ENCODE measurements at regions not wholly inside any gene's neighbourhood (a gene's known extent, or its start where the extent isn't known, plus 50 kb on each side); places are given as distances from the start of the nearest gene placed in this dataset.
"Not testable (repeated sequence)": the region's sequence is repeated elsewhere in the genome, so short reads cannot be mapped to it uniquely, and the experiment has no call there.

DNA sequence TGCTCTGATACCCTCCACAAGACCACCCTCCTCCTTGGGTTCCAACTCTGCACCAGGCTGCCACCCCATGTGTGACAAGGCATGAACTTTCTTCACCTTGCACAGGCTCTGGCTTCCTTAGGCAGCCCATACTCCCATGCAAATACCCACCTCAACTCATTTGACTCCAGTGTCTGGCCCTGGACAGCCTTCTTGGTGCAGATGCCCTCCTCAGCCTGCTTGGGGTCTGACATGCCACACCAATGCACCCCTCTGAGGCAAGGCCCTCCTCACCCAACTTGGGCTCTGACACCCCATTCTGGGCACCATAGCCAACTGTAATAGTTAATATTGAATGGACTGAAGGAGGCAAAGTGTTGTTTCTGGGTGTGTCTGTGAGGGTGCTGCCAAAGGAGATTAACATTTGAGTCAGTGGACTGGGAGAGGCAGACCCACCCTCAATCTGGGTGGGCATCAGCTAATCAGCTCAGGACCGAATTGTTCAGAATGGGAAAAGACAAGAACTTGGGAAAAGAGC is 115.0 kb upstream of the EPB41L4A start:
- DNase-seq (ENCODE audit: low spot score): no peak

DNA sequence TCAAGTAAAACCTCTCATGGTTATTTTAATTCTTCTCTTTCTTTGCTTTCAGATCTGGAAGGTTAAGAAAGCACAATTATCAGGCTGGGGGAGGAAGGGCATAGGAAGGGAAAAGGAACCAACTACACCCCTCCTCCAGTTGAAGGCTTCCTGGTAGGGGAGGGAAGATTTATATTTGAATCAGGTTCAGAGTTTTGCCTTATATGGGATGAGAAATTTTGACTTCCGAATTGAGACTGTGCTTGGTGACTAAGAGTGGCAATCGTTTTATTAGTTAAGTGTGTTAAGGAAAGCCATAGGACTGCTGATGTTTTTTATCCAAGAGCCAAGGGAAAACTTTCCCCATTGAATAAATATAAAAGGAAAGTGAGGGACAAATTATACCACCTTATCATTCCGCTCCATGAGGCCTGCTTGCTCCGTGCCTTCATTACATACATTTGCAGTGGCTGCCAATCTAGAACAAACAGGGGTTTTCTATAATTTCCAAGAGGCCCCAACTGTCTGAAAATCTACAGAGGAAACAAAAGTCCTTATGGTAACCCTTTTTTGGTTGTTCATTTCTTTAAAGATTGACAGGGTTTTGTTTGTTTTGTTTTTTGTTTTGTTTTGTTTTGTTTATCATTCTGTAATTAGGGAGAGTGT is 115.7 kb upstream of the EPB41L4A start:
- DNase-seq (ENCODE audit: low spot score): no peak

GRCh38 chr5:112535356-112535755 is 116.3 kb upstream of the EPB41L4A start:
- DNase-seq (ENCODE audit: low spot score): no peak

- DNase-seq (ENCODE audit: low spot score): not testable (repeated sequence)
Measured at GRCh38 chr5:112544558-112544957, 125.5 kb upstream of the EPB41L4A start.

GRCh38 chr5:112546946-112547592 is 128.0 kb upstream of the EPB41L4A start:
- DNase-seq (ENCODE audit: low spot score): no peak

GRCh38 chr5:112548246-112548881 is 129.3 kb upstream of the EPB41L4A start:
- peak; percentile 90 for DNase-seq (ENCODE audit: low spot score)

DNA sequence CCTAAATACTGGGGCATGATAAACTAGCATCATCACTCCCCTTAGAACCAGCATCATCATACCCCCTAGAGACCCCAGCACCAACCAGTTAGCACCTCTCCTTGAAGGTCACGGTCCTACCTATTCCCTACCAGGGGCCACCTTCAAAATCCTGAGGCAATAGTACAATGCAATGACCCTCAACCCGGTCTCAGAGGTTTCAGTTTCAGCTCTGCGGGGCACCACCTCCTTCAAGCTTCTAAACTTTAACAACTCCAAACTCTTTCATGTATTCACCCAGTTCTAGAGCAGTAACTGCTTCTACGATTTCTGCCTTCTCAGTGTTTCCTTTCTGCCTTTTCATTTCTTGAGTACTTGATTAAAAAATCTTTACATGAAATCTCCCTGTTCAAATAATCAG is 130.1 kb upstream of the EPB41L4A start:
- no peak for DNase-seq (ENCODE audit: low spot score)

DNA sequence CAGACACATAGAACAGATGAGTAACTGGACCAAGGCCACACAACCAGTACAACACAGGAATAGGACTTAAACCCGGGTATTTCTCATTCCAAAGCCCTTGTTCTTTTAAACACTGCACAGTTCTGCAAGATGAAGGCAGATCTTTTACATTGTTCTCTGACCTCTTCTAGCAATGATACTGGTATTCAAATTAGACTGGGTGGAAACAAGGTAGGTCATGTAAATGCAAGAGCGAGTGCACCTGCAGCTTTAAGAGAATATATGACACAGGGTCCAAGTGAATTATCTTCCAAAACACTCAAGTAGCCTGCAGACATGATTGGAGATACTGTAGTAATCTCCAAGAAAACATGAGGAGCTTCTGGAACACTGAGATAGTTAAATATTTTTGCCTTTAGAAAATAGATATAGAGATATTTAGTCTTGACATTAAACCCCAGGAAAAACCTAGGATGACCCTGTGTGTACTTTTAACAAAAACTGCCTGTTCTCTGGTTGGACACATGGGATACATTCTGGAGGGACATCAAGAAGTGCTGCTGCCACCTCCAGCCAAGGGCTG is 130.6 kb upstream of the EPB41L4A start:
- no peak for DNase-seq (ENCODE audit: low spot score)

DNA sequence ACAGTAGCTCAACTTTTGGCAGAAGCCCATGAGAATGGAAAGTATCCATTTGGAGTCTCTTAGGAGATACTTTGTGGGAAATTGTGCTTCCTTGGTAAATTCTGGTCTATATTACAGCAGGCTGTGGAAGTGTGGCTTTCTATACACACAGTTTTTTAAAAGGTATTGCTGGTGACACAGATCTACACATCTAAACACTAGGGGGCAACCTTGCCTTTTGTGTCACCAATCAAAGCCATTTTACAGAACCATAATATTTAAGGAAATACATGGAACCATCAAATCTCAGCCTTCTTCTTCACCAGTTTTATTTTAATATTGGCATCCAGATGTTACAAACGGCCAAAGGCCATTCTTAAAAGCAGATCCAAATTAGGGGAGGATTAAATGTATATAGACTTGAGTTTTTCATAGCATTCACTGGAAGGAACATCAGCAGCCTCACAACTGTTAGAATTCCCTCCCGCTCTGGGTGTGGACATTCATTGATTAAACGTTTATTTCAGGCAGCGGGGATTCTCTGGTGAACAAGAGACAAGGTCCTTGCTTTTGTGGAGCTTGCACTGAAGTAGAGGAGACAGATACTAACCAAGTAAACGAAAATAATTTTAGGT is 132.4 kb upstream of the EPB41L4A start:
- DNase-seq (ENCODE audit: low spot score): peak; percentile 45

- DNase-seq (ENCODE audit: low spot score): no peak
Measured at GRCh38 chr5:112552216-112552615, 133.1 kb upstream of the EPB41L4A start.

- DNase-seq (ENCODE audit: low spot score): no peak
Measured at GRCh38 chr5:112552791-112553190, 133.7 kb upstream of the EPB41L4A start.

GRCh38 chr5:112554101-112554977 is 135.3 kb upstream of the EPB41L4A start:
- no peak for DNase-seq (ENCODE audit: low spot score)

GRCh38 chr5:112555197-112555596 is 136.1 kb upstream of the EPB41L4A start:
- DNase-seq (ENCODE audit: low spot score): no peak

DNA sequence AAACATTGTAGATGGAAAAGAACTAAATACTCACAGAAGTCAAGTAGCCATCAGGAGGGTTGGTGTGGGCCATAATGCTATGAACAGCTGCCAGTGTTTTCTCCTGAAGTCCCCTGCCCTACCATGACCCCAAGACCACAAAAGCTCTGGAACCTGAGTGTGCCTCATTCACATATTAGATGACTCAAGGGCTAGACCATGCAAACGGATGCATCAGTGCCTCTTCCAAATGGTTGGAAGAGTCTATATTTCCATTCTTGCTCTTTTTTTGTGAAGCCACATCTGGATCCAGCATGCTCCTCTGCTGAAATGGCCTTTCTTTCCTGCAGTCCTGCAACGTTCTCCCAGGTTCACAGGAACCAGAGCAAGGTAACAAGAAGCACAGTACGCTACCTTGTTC is 136.6 kb upstream of the EPB41L4A start:
- DNase-seq (ENCODE audit: low spot score): no peak

- DNase-seq (ENCODE audit: low spot score): peak; percentile 18
Measured at GRCh38 chr5:112559501-112559900, 140.4 kb upstream of the EPB41L4A start.

DNA sequence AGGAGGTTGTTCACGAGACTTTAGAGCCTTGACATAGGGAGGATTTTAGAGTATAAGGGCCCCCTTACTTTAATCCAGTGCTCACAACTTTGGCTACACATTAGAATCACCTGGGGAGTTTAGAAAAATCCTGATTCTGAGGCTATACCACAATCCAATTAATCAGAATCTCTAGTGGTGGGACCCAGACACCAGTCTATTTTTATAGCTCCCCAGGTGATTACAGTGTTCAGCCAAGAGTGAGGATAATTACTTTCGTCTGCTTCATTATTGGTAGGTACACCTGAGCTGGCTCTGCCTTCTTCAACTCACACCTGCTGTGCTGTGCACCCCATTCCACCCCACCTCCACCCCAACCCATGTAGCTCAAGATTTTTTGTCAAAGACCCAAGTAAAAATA is 141.3 kb upstream of the EPB41L4A start:
- DNase-seq (ENCODE audit: low spot score): no peak

- DNase-seq (ENCODE audit: low spot score): no peak
Measured at GRCh38 chr5:112563169-112563826, 144.2 kb upstream of the EPB41L4A start.

DNA sequence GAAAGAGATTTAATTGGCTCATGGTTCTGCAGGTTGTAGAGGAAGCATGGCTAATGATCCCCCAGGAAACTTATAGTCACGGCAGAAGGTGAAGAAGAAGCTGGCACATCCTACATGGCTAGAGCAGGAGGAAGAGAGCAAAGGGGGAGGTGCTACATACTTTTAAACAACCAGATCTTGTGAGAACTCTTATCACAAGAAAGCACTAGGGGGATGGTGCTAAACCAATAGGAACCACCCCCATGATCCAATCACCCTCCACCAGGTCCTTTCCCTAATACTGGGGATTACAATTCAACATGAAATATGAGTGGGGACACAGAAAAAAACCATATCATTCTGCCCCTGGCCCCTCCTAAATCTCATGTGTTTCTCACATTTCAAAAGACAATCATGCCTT is 147.2 kb upstream of the EPB41L4A start:
- no peak for DNase-seq (ENCODE audit: low spot score)

DNA sequence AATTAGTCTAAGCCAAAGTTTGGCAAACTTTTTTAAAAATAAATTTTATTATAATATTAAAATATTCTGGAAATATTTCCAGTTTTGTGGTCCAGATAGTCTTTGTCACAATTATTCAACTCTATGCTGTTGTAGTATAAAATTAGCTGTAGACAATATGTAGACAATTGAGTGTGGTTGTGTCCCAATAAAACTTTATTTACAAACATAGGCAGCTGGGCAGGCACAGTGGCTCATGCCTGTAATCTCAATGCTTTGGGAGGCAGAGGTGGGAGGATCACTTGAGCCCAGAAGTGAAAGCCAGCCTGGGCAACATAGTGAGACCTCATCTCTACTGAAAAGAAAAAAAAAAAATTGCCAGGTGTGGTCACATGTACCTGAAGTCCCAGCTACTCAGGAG is 150.5 kb upstream of the EPB41L4A start:
- no peak for DNase-seq (ENCODE audit: low spot score)

DNA sequence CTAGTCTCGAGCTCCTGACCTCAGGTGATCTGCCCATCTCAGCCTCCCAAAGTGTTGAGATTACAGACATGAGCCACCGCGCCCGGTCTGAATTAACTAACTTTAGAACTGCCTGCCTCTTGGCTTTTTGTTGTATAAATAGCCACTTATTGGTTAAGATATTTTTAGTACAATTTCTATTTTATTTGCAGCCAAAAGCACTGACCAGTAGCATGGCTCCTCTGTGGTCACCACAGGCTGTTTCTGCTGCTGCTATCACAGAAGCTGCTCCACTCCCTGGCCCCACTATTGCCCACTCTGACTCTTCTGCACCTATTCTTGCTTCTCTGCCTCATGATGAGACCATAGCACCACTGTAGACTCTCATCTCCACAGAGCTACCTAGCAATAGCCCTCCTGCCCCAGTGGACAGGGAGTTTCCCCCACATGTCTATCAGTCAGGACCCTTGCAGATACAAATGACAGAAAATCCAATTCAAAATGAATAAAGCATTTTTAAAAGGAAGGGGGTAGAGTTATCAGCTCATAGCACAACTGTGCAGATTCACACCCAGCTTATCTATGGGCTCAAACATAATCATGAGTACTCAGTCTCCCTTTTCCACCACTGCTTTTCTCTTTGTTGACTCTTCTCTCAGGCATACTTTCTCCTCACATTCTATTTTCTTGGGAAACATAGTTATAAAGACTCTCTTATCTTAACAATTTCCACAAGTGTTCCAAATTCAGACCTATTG is 151.8 kb upstream of the EPB41L4A start:
- no peak for DNase-seq (ENCODE audit: low spot score)

All from A172 (cell line).